ENCODE measurements at regions not wholly inside any gene's neighbourhood (a gene's known extent, or its start where the extent isn't known, plus 50 kb on each side); places are given as distances from the start of the nearest gene placed in this dataset.

- TF ChIP-seq CTCF (IDR thresholded peaks at IDR 0.05; ENCODE audit: low read depth, low read length) = no peak
- H3K4me3 ChIP-seq (replicated peaks in 1 of 2; ENCODE audit: low read depth in 2 of 2, low read length in 2 of 2) = no peak overlapping the region
- no peak for DNase-seq (ENCODE audit: low read depth in 2 of 2)
Measured at GRCh38 chr2:67857836-67858235, 205.0 kb downstream of the C1D start.

- no peak for DNase-seq (ENCODE audit: low read depth in 2 of 2)
- no peak for TF ChIP-seq CTCF (IDR thresholded peaks at IDR 0.05; ENCODE audit: low read depth, low read length)
- H3K4me3 ChIP-seq (replicated peaks in 1 of 2; ENCODE audit: low read depth in 2 of 2, low read length in 2 of 2) = no peak overlapping the region
Measured at GRCh38 chr2:67858886-67859285, 203.9 kb downstream of the C1D start.

- no peak for TF ChIP-seq CTCF (IDR thresholded peaks at IDR 0.05; ENCODE audit: low read depth, low read length)
- no peak overlapping the region for H3K4me3 ChIP-seq (replicated peaks in 1 of 2; ENCODE audit: low read depth in 2 of 2, low read length in 2 of 2)
- DNase-seq (ENCODE audit: low read depth in 2 of 2) = no peak
Measured at GRCh38 chr2:67865917-67866316, 196.9 kb downstream of the C1D start.

- peak; percentile 5 to 49 for DNase-seq (ENCODE audit: low read depth in 2 of 2)
- no peak overlapping the region for H3K4me3 ChIP-seq (replicated peaks in 1 of 2; ENCODE audit: low read depth in 2 of 2, low read length in 2 of 2)
- TF ChIP-seq CTCF (IDR thresholded peaks at IDR 0.05; ENCODE audit: low read depth, low read length) = no peak
Measured at GRCh38 chr2:67867735-67868134, 195.1 kb downstream of the C1D start.

GRCh38 chr2:67871686-67872412, 191.0 kb downstream of the C1D start:
- TF ChIP-seq CTCF (IDR thresholded peaks at IDR 0.05; ENCODE audit: low read depth, low read length) = no peak
- H3K4me3 ChIP-seq (replicated peaks in 1 of 2; ENCODE audit: low read depth in 2 of 2, low read length in 2 of 2) = no peak overlapping the region
- peak; percentile 70 to 84 for DNase-seq (ENCODE audit: low read depth in 2 of 2)

- no peak overlapping the region for H3K4me3 ChIP-seq (replicated peaks in 1 of 2; ENCODE audit: low read depth in 2 of 2, low read length in 2 of 2)
- no peak for TF ChIP-seq CTCF (IDR thresholded peaks at IDR 0.05; ENCODE audit: low read depth, low read length)
- DNase-seq (ENCODE audit: low read depth in 2 of 2) = no peak
Measured at GRCh38 chr2:67872481-67872880, 190.3 kb downstream of the C1D start.

GRCh38 chr2:67873916-67874315, 188.9 kb downstream of the C1D start:
- DNase-seq (ENCODE audit: low read depth in 2 of 2) = no peak
- TF ChIP-seq CTCF (IDR thresholded peaks at IDR 0.05; ENCODE audit: low read depth, low read length) = no peak
- H3K4me3 ChIP-seq (replicated peaks in 1 of 2; ENCODE audit: low read depth in 2 of 2, low read length in 2 of 2) = no peak overlapping the region

Data from cardiac fibroblast (primary cell).